Breast epithelium (tissue), 3 donors: ENCODE measurements at regions not wholly inside any gene's neighbourhood (a gene's known extent, or its start where the extent isn't known, plus 50 kb on each side); places are given as distances from the start of the nearest gene placed in this dataset.

Experiments used
- POLR2A ChIP-seq: fragments of 450-650 bp; IDR thresholded peaks from one replicate; pipeline ENCODE4 v1.6.1; 2016; ENCODE audit warnings: antibody characterized with exemption, mild to moderate bottlenecking, moderate library complexity
- TF ChIP-seq, protein P1 (sequence below), 3 donors: fragments of 450-650 bp; IDR thresholded peaks; one replicate each; pipeline ENCODE4 v1.5.1; 2016 to 2017; ENCODE audit warnings: antibody characterized with exemption in 3 of 3, mild to moderate bottlenecking in 3 of 3, moderate library complexity in 3 of 3

DNA sequence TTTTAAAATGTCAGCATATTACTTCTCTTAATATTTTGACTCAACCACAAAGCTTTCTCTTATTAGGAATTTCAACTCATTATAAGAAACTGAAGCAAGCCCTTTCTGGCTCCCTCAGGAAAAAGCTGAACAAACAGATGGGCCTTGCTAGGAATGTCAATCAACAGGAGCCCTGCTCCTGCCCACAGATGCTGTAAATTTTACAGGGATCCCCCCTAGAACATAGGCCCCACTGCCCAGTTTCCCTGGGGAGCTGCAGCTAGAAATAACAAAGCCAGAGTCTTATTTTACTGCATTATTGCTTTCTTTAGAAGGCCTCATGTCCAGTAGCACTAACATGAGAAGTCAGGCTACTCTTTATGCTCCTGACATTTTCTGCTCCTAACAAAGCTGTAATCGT, 103.8 kb downstream of the PCSK1 start:
- TF ChIP-seq, protein P1, sequence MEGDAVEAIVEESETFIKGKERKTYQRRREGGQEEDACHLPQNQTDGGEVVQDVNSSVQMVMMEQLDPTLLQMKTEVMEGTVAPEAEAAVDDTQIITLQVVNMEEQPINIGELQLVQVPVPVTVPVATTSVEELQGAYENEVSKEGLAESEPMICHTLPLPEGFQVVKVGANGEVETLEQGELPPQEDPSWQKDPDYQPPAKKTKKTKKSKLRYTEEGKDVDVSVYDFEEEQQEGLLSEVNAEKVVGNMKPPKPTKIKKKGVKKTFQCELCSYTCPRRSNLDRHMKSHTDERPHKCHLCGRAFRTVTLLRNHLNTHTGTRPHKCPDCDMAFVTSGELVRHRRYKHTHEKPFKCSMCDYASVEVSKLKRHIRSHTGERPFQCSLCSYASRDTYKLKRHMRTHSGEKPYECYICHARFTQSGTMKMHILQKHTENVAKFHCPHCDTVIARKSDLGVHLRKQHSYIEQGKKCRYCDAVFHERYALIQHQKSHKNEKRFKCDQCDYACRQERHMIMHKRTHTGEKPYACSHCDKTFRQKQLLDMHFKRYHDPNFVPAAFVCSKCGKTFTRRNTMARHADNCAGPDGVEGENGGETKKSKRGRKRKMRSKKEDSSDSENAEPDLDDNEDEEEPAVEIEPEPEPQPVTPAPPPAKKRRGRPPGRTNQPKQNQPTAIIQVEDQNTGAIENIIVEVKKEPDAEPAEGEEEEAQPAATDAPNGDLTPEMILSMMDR (IDR thresholded peaks at IDR 0.05): no peak
- TF ChIP-seq POLR2A: no peak
